ENCODE measurements at regions not wholly inside any gene's neighbourhood (a gene's known extent, or its start where the extent isn't known, plus 50 kb on each side); places are given as distances from the start of the nearest gene placed in this dataset.
A peak's percentile ranks its signal among the peaks of the same experiment; 100 is the strongest.
"Not testable (repeated sequence)": the region's sequence is repeated elsewhere in the genome, so short reads cannot be mapped to it uniquely, and the experiment has no call there.

DNA sequence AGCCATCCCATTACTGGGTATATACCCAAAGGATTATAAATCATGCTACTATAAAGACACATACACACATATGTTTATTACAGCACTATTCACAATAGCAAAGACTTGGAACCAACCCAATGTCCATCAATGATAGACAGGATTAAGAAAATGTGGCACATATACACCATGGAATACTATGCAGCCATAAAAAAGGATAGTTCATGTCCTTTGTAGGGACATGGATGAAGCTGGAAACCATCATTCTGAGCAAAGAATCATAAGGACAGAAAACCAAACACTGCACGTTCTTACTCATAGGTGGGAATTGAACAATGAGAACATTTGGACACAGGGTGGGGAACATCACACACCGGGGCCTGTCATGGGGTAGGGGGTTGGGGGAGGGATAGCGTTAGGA lies 60.3 kb upstream of the NMU start:
- DNase-seq (ENCODE audit: low spot score) = not testable (repeated sequence)

GRCh38 chr4:55706541-55706940 lies 70.4 kb upstream of the NMU start:
- peak; percentile 34 for DNase-seq (ENCODE audit: low spot score)

DNA sequence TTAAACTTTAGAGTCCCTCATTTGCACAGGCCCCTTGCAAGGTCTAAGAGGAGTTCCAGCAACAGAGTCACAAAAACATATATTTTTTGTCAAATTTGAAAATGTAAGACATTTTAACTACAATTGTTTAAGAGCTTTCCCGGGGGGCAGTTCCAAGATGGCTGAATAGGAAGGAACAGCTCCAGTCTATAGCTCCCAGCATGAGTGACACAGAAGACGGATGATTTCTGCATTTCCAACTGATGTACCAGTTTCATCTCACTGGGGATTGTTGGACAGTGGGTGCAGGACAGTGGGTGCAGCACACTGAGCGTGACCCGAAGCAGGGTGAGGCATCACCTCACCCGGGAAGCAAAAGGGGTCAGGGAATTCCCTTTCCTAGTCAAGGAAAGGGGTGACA lies 71.4 kb upstream of the NMU start:
- no peak for DNase-seq (ENCODE audit: low spot score)

DNA sequence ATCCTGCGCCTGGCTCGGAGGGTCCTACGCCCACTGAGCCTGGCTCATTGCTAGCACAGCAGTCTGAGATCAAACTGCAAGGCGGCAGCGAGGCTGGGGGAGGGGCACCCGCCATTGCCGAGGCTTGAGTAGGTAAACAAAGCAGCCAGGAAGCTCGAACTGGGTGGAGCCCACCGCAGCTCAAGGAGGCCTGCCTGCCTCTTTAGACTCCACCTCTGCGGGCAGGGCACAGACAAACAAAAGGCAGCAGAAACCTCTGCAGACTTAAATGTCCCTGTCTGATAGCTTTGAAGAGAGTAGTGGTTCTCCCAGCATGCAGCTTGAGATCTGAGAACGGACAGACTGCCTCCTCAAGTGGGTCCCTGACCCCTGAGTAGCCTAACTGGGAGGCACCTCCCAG lies 71.9 kb upstream of the NMU start:
- not testable (repeated sequence) for DNase-seq (ENCODE audit: low spot score)

GRCh38 chr4:55712835-55713234 lies 76.7 kb upstream of the NMU start:
- DNase-seq (ENCODE audit: low spot score) = not testable (repeated sequence)

DNA sequence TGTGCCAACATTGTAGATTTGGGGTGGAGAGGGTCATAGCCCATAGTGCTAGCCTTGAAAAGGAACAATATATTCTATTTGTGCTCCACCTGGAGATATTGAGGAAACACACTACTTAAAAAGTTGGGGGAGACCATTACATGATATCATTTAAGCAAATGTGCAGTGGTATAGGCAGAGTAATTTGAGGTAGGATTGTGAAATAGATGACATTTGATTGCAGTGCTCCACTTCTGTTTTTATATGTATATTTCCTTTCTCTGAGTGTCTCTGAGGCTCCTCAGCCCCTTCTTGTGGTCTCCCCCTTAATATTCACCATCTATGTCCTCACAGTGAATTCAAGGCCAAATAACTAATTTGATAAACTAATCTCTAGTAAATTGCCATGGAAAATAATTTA lies 85.6 kb upstream of the NMU start:
- DNase-seq (ENCODE audit: low spot score) = no peak

DNA sequence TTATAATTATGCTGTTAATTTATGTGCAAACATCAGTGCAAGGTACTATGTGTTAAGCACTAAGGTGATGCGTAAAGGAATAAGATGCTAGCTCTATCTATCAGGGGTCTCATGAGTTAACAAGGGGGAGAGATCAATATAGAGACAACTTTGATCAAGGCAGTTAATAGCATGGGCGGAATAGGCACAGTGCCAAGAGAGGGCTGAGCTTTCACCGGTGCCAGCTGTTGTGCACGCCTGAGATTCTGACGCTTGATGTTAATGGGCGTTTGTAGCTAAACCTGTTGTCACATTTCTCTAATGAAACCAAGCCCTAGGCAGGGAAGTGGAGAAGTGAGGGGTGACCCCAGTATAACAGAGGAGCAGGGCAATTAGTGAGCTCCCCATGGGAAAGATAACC lies 86.0 kb upstream of the NMU start:
- DNase-seq (ENCODE audit: low spot score) = no peak

DNA sequence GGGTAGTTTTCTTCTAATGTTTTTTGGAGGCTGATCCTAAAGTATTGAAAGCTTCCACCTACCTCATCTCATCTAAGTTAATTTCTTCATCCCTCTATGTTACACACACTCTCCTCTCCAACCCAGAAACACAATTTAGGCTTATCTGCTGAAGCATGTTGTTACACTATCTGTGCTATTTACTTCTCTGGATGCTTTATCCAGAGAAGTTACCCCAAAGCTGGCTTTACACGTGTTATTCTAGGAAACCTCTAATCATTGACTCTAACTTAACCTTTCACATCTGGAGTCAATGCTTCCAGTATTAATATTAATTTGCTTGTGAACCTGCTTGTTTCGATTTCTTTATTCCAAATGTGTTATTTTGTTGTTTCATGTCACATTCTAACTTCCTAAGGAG lies 87.3 kb upstream of the NMU start:
- DNase-seq (ENCODE audit: low spot score) = no peak

DNA sequence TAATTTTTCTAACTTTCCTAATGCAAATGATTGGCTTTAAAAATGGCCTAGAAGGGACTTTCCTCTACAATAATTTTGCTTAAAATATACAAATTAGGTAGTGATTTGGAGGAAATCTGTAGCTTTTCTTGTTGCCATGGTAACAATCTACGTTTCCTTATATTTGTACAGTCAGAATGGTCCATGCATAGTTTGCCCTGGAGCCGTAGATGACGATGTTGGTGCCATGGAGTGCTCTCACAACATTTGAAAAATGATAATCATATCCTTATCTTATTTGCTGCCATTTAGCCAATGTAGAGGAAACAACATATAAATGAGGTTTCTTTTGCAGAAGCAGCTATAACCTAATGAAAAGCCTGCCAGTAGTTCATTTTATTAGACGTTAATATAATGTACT lies 89.0 kb upstream of the NMU start:
- DNase-seq (ENCODE audit: low spot score) = no peak

DNA sequence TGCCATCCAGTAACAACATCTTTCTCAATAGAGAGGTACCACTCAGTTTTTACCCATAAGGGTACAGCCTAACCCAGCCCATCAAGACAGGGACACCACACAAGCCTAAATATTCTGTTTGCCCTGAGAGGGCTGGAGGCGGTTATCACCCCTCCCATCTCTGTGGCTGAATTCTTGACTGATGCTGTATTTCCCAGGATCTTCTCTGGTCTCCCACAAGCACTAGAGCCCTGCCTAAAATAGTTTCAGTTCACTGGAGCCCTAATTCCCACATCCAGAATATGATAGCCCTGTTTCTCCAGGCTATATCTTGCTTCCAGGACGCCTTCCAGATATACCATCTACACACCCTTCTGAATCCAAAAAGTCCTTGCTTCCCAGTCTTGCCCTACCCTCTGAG lies 91.6 kb upstream of the NMU start:
- peak; percentile 73 for DNase-seq (ENCODE audit: low spot score)

DNA sequence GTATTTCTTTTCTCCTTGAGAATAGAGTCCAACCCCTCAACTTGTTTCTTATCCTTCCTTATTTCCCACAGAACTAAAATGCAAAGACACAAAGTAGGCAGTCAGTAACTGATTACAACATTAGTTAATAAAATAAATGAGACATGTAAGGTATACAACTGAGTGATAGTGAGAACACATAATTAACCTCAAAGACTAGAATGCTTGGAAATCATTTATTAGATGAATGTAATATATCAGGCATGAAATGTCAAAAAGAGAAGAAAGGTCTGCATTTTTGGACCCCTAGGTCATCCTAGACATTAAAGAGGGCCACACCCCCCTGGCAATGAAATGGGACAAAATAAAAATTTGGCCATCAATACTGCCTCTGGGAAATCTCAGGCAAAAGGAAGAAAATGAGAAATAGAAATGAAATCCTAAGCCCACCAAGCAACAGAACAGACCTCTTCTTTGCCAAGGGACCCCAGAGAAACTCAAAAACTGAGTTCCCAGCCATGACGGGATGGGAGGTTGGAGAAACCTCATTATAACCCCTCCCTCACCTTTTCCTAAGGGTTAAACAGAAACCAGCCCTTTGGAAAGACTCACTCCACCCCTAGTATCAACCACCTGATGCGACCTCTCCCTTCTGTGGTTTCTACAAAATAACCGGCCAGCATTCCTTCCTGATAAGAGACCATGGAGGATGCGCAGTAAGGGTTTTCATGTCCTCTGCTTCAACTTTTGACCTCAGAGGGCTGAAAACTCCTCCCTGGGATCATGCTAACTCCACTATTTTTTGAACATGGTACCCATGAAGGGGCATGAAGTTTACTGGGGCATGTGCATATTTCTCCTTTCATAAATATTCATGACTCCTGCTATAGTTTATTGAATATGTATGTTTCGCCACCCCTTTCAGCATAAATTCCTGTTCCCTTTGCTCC lies 90.0 kb upstream of the EXOC1L start:
- DNase-seq (ENCODE audit: low spot score) = no peak

DNA sequence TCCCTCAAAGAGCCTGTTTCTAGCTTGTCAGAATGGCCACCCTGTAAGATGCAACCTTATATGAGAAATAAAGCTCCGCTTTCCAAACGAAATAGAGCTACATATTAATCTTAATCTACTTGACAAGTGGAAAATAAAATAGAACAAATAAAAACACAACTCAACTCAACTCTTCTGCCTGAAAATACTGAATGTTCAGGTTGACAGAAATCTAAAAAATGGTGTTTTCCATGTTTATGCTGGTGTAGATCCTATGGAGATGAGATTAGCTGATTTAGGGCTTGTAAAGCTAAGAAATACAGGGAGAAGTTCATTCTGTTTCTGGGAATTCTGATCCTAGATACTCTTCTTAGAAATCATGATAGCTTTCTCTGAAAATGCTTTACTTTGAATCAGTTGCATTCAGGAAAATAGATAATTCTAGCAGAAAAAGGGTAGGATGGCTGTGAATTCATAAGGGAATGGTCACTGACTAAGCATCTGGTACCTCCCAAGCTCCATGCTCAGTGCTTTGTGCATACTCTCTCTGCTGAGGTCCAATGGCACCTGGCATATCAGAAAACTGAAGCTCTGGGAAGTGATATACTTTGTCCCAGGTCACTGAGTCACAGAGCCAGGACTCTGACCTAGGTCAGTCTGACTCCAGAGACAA lies 89.2 kb upstream of the EXOC1L start:
- no peak for DNase-seq (ENCODE audit: low spot score)

GRCh38 chr4:55731959-55732358 lies 87.6 kb upstream of the EXOC1L start:
- DNase-seq (ENCODE audit: low spot score) = no peak

GRCh38 chr4:55732864-55733263 lies 86.7 kb upstream of the EXOC1L start:
- DNase-seq (ENCODE audit: low spot score) = no peak

DNA sequence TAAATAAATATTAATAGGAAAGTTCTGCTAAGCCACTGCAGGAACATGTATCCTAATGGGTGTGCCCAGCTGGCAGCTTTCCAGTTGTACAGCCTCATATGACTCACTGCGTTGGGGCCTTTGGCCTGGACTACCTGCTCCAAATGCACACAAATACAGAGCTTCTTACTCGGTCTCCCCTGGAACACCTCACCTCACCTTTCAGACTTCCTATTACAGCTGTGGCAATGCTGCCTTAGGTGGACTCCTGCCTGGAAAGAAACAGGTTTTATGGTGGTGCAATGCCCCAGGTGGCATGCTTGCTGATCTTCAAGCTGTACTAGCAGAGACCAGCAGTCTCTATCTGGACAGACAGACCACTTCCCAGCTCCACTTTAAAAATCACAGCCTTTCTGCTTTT lies 85.7 kb upstream of the EXOC1L start:
- no peak for DNase-seq (ENCODE audit: low spot score)

DNA sequence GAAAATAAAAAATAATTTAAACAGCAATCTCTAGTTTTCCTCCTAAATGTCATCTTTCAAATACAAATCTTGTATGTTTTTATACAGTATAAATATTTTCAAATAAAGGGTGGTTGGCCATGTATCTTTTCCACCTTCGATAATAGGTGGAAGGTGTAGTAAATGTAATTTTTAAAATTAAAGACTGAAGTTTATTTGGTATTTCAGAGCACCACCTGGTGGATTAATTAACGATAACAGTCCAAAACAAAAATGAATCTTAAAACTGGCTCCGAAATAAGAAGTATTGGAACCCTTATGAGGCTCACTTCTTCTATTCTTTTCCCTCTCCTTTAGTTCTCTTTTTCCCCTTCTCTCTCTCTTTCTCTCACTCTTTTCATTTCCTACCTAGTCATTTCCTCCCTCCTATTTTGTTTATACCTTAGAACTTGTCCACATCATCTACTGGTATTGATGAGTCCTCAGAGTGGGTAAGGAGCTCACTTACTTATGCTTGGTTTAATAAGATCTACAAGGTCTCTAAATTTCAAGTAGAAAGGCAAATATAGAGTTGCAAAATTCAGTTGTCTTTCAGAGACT lies 82.9 kb upstream of the EXOC1L start:
- no peak for DNase-seq (ENCODE audit: low spot score)

GRCh38 chr4:55742655-55743202 lies 76.9 kb upstream of the EXOC1L start:
- DNase-seq (ENCODE audit: low spot score) = no peak

GRCh38 chr4:55744369-55744768 lies 75.2 kb upstream of the EXOC1L start:
- no peak for DNase-seq (ENCODE audit: low spot score)

- no peak for DNase-seq (ENCODE audit: low spot score)
Observed at GRCh38 chr4:55745014-55745413, 74.6 kb upstream of the EXOC1L start.

- DNase-seq (ENCODE audit: low spot score) = no peak
Observed at GRCh38 chr4:55747793-55748192, 71.8 kb upstream of the EXOC1L start.

DNA sequence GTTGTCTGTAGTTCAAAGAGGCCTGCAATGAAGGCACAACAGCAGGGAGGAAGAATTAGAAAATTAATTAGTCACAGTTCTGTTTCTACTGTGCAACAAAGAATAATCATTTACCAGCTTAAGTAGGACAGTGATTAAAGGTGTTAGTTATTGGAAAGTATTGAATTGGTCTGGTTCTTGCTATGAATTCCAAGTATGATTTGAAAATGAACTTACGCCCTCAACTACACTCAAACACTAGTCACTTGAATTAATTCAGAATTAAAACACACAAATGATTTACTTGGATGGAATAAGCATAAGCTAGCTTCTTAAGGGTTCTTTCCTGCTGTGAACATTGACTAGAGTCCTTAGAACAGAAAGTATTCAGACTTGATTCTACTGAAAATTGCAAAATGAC lies 69.9 kb upstream of the EXOC1L start:
- DNase-seq (ENCODE audit: low spot score) = no peak

- no peak for DNase-seq (ENCODE audit: low spot score)
Observed at GRCh38 chr4:55752810-55753209, 66.8 kb upstream of the EXOC1L start.

DNA sequence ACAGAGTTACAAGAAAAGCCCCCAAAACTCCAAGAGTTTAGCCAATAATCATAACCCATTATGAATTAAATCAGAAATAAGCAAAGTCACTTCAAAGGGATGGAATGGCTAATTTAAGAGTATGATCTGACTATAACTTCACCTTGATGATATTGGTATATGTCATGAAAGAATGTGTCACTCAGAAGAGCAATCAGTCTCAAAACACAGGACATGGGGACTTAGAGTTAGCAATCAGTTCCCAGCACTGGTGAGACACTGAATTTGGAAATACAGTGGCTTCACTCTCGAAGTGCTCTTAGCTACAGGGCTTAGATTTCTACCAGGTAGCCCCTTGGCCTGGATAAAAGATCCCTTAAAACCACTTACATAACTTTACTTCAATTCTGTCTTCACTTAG lies 65.7 kb upstream of the EXOC1L start:
- no peak for DNase-seq (ENCODE audit: low spot score)

Measured in hepatic stellate cell (primary cell).